GM06990 (cell line): ENCODE measurements at regions not wholly inside any gene's neighbourhood (a gene's known extent, or its start where the extent isn't known, plus 50 kb on each side); places are given as distances from the start of the nearest gene placed in this dataset.
"Not testable (repeated sequence)": the region's sequence is repeated elsewhere in the genome, so short reads cannot be mapped to it uniquely, and the experiment has no call there.

Experiments
- DNase-seq: peaks from one replicate; pipeline ENCODE4 v3.0.0-alpha.2; 2011; ENCODE audit not compliant: insufficient read length; ENCODE audit errors: extremely low read depth
- H3K27me3 ChIP-seq: replicated peaks from 2 replicates; pipeline ENCODE4 v1.6.0; 2011; ENCODE audit warnings: low read length; ENCODE audit not compliant: control insufficient read depth, insufficient read depth
- H3K36me3 ChIP-seq: 2 replicates; pipeline ENCODE4 v1.5.1; 2011; ENCODE audit warnings: low read length; ENCODE audit not compliant: control insufficient read depth, insufficient read depth
- H3K4me3 ChIP-seq: replicated peaks from 2 replicates; pipeline ENCODE4 v1.5.1; 2011; ENCODE audit warnings: low read depth, mild to moderate bottlenecking, control low read depth, low read length
- CTCF ChIP-seq: IDR thresholded peaks from 2 replicates; pipeline ENCODE4 v1.5.1; 2011; ENCODE audit warnings: low read length, control low read depth, mild to moderate bottlenecking, inconsistent platforms; ENCODE audit not compliant: insufficient read depth, poor library complexity, severe bottlenecking

GRCh38 chr6:56832225-56832624 lies 122.7 kb upstream of the BEND6 start:
- Histone ChIP-seq H3K4me3 (no peak overlapping the region), H3K27me3 (no peaks in the 10 kb centered on the region), H3K36me3 (no peaks in the 10 kb centered on the region)
- no peak for TF ChIP-seq CTCF
- DNase-seq = no peak

- no peaks in the 10 kb centered on the region for H3K27me3 ChIP-seq
- TF ChIP-seq CTCF = no peak
- no peaks in the 10 kb centered on the region for H3K36me3 ChIP-seq
- no peak overlapping the region for H3K4me3 ChIP-seq
- DNase-seq = no peak
Measured at GRCh38 chr6:56831334-56831733, 123.6 kb upstream of the BEND6 start.

- TF ChIP-seq CTCF = no peak
- H3K27me3 ChIP-seq = no peaks in the 10 kb centered on the region
- no peak for DNase-seq
- no peaks in the 10 kb centered on the region for H3K36me3 ChIP-seq
- no peak overlapping the region for H3K4me3 ChIP-seq
Measured at GRCh38 chr6:56827908-56828649, 126.8 kb upstream of the BEND6 start.

GRCh38 chr6:56824431-56824830 lies 130.5 kb upstream of the BEND6 start:
- not testable (repeated sequence) for H3K4me3 ChIP-seq, H3K27me3 ChIP-seq, H3K36me3 ChIP-seq, DNase-seq

GRCh38 chr6:56821005-56821432 lies 133.9 kb upstream of the BEND6 start:
- no peak for TF ChIP-seq CTCF
- Histone ChIP-seq H3K27me3 (no peaks in the 10 kb centered on the region), H3K36me3 (no peaks in the 10 kb centered on the region), H3K4me3 (no peak overlapping the region)
- DNase-seq = no peak

- TF ChIP-seq CTCF = no peak
- no peak for DNase-seq
- Histone ChIP-seq H3K4me3 (no peak overlapping the region), H3K27me3 (no peaks in the 10 kb centered on the region), H3K36me3 (no peaks in the 10 kb centered on the region)
Measured at GRCh38 chr6:56820060-56820459, 134.8 kb upstream of the BEND6 start.
